Kidney (tissue), 13 donors: ENCODE measurements at regions not wholly inside any gene's neighbourhood (a gene's known extent, or its start where the extent isn't known, plus 50 kb on each side); places are given as distances from the start of the nearest gene placed in this dataset.

Experiments
- DNase-seq, 5 donors: peaks; one replicate each; pipeline ENCODE4 v3.0.0-alpha.2; 2013 to 2020
- FAIRE-seq: peaks from 2 replicates; lab custom pipeline; 2012; peaks lifted over from hg19 to GRCh38; lab: Jason Lieb, UNC
- H3K27ac ChIP-seq, 2 donors: one replicate each; pipeline ENCODE4 v1.7.0; 2013; ENCODE audit warnings: low read depth in 2 of 2, low read length in 2 of 2, inconsistent platforms in 1 of 2
- H3K27me3 ChIP-seq: one replicate; pipeline ENCODE4 v1.7.1; 2013; ENCODE audit warnings: low read length, inconsistent platforms; ENCODE audit not compliant: control insufficient read depth, insufficient read depth
- H3K36me3 ChIP-seq, 3 donors: one replicate each; pipeline versions ENCODE4 v1.7.0 to v1.7.1; 2013; ENCODE audit warnings: low read length in 3 of 3, control low read depth in 1 of 3, inconsistent platforms in 1 of 3; ENCODE audit not compliant: insufficient read depth in 3 of 3, control insufficient read depth in 2 of 3
- H3K4me1 ChIP-seq, 3 donors: one replicate each; pipeline versions ENCODE4 v1.7.0 to v1.7.1; 2013; ENCODE audit warnings: low read length in 3 of 3, inconsistent platforms in 1 of 3, low read depth in 1 of 3; ENCODE audit not compliant: control insufficient read depth in 2 of 3, insufficient read depth in 2 of 3
- H3K4me3 ChIP-seq, 3 donors: one replicate each; pipeline versions ENCODE4 v1.7.0 to v1.8.1; 2013; ENCODE audit warnings: low read length in 3 of 3, control low read depth in 1 of 3, inconsistent platforms in 1 of 3
- H3K9ac ChIP-seq, 3 donors: one replicate each; pipeline versions ENCODE4 v1.7.0 to v1.7.1; 2013; ENCODE audit warnings: low read length in 3 of 3, control low read depth in 1 of 3, inconsistent platforms in 1 of 3
- H3K9me3 ChIP-seq, 3 donors: one replicate each; pipeline versions ENCODE4 v1.7.0 to v1.7.1; 2013; ENCODE audit warnings: low read length in 3 of 3, control low read depth in 1 of 3, inconsistent platforms in 1 of 3; ENCODE audit not compliant: control insufficient read depth in 2 of 3, insufficient read depth in 1 of 3
- CTCF ChIP-seq: IDR thresholded peaks from 3 replicates; pipeline ENCODE4 v1.5.1; 2012; ENCODE audit warnings: mild to moderate bottlenecking, moderate library complexity, borderline replicate concordance; ENCODE audit not compliant: insufficient read depth; ENCODE audit errors: extremely low read depth
- intact Hi-C: fragments of 100-400 bp; cut with DNase I; formaldehyde crosslinking; loops from one replicate; pipeline ENCODE4 v1.11.1; 2022
- donor health status: control.
- donor health status: control.
- donor health status: control.
- donor health status: control.
- donor health status: control.
- donor health status: DM: yes; HTN: yes; CAD: no.
- donor health status: Normal renal cell carcinoma (clear cell type).

DNA sequence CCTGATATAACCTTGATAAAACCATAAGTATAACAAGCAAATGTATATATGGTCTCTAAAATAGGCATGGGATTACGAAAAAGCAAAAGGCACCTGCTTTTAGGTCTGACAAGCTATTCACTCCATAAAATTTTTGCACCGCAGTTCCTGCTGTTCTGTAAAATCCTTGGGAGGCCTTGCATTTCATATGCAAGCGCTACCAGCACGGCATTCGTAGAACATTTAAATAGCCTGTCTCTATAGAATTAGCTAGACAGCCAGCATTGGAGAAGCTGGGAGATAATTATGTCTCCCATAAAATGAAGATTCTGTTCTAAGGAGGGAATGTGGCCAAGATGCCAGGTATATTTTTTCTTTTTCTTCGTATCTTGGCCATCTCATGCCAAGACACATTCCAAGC, 64.5 kb upstream of the ATXN1 start:
- Histone ChIP-seq H3K9ac (no peak overlapping the region), H3K36me3 (no peaks in the 10 kb centered on the region), H3K27me3 (no peaks in the 10 kb centered on the region), H3K9me3 (no peaks in the 10 kb centered on the region), H3K27ac (no peak overlapping the region), H3K4me1 (peaks cover 0 to 7% (median 4%) of the 10 kb centered on the region in 3 donors), H3K4me3 (no peak overlapping the region)
- DNase-seq (no peak), FAIRE-seq (no peak)
- intact Hi-C loops: no loop called here
- no peak for TF ChIP-seq CTCF

DNA sequence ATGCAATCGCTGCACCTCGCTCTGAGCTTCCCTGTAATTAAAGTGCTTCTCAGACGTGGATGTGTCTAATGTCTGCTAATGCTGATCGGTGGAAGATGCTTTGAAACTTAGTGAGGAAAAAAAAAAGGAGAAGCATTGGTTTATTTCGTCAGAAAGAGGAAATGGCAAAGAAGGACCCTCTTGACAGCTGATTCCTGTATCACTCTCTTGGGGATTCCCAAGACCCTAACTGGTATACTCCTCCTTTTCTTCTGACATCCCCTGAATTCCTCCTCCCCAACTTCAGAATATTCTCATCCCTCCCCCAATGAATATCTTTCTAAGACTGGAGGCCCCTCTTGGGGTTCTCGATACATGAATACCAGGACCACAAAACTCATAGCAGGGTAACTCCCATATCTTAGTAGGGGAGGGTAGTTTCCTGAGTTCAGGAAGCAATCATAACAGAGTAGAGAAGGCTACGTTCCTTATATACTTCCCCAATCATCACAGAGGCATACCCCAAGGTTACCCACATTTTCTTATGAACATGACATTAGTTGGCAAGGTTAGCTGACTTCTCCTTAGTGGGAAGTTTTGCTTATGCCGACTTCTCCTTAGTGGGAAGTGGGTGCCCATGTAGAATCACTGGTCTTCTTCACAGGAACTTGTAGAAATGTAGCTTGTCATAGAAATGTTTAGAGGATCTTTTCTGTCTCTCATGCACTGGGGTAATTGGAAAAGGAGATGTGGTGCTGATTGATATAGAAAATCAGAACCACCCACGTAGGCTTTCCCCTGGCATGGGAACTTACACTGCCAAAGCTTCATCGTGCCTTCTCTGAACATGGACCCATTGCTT, 63.8 kb upstream of the ATXN1 start:
- no peaks in the 10 kb centered on the region for H3K36me3 ChIP-seq
- H3K27me3 ChIP-seq: no peaks in the 10 kb centered on the region
- no peak for TF ChIP-seq CTCF
- no peak overlapping the region for H3K27ac ChIP-seq
- FAIRE-seq: no peak
- DNase-seq: no peak
- H3K4me3 ChIP-seq: no peak overlapping the region
- no peak overlapping the region for H3K9ac ChIP-seq
- no peaks in the 10 kb centered on the region for H3K9me3 ChIP-seq
- peaks cover 0 to 7% (median 4%) of the 10 kb centered on the region in 3 donors for H3K4me1 ChIP-seq
- intact Hi-C loops: no loop called here

DNA sequence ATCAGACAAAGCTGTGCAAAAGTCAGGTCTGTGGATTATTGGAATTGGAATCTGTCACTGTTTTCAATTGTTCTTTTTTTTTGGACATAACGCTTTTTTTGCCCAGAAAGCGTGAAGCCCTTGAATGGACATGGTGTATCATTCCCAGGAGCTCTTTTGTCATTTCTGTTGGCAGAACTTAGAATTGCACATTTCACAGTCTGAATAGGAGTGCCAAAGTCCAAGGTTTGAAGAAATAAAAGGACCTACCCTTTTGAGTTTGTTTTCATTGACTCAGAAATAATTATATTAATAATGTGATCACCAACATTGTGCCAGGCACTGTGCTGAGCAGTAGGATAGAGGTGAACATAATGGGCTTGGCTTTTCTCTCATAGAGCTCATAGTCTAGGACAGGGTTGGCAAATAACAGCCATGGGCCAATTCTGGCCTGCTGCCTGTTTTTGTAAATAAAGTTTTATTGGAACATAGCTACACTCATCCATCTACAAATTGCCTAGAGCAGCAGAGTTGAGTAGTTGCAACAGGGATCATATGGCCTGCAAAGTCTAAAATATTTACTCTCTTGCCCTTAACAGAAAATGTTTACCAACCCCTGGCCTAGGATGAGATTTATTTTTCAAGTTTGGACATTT, 62.6 kb upstream of the ATXN1 start:
- H3K36me3 ChIP-seq: no peaks in the 10 kb centered on the region
- intact Hi-C loops: no loop called here
- H3K4me3 ChIP-seq: no peak overlapping the region
- FAIRE-seq (no peak), DNase-seq (no peak)
- H3K9ac ChIP-seq: no peak overlapping the region
- H3K4me1 ChIP-seq: peaks cover 0 to 7% (median 4%) of the 10 kb centered on the region in 3 donors
- no peaks in the 10 kb centered on the region for H3K27me3 ChIP-seq
- no peak for TF ChIP-seq CTCF
- H3K27ac ChIP-seq: no peak overlapping the region
- no peaks in the 10 kb centered on the region for H3K9me3 ChIP-seq
